ENCODE measurements at regions not wholly inside any gene's neighbourhood (a gene's known extent, or its start where the extent isn't known, plus 50 kb on each side); places are given as distances from the start of the nearest gene placed in this dataset.
"Not testable (repeated sequence)": the region's sequence is repeated elsewhere in the genome, so short reads cannot be mapped to it uniquely, and the experiment has no call there.

- no peaks in the 10 kb centered on the region for H3K27me3 Mint-ChIP-seq (ENCODE audit: low read depth)
- POLR2A ChIA-PET: no interaction called here
- DNase-seq: no peak
- no peaks in the 10 kb centered on the region for H3K36me3 Mint-ChIP-seq (ENCODE audit: low read depth)
- CTCF ChIA-PET: no interaction called here
- H3K9me3 Mint-ChIP-seq (ENCODE audit: insufficient read depth): peaks cover 4% of the 10 kb centered on the region
- no peak overlapping the region for H3K27ac Mint-ChIP-seq
- ATAC-seq: no peak
- H3K4me3 Mint-ChIP-seq: no peak overlapping the region
- no peaks in the 10 kb centered on the region for H3K4me1 Mint-ChIP-seq (ENCODE audit: low read depth)
Observed at GRCh38 chr22:18731075-18731666, 119.5 kb upstream of the RIMBP3 start.

GRCh38 chr22:18730410-18730809 is 118.7 kb upstream of the RIMBP3 start:
- H3K36me3 Mint-ChIP-seq (ENCODE audit: low read depth); H3K4me3 Mint-ChIP-seq; H3K4me1 Mint-ChIP-seq (ENCODE audit: low read depth); CTCF ChIA-PET; H3K27ac Mint-ChIP-seq; POLR2A ChIA-PET; H3K9me3 Mint-ChIP-seq (ENCODE audit: insufficient read depth); H3K27me3 Mint-ChIP-seq (ENCODE audit: low read depth): not testable (repeated sequence)
- DNase-seq (peak; percentile 82), ATAC-seq (peak; percentile 86)
